GM19438 (cell line): ENCODE measurements at regions not wholly inside any gene's neighbourhood (a gene's known extent, or its start where the extent isn't known, plus 50 kb on each side); places are given as distances from the start of the nearest gene placed in this dataset.
"Not testable (repeated sequence)": the region's sequence is repeated elsewhere in the genome, so short reads cannot be mapped to it uniquely, and the experiment has no call there.

Experiments
- ATAC-seq: cut with Tn5 transposase; IDR thresholded peaks from one replicate; pipeline ENCODE4 v1.9.1; 2021; ENCODE audit warnings: low read depth; ENCODE audit not compliant: unreplicated experiment

DNA sequence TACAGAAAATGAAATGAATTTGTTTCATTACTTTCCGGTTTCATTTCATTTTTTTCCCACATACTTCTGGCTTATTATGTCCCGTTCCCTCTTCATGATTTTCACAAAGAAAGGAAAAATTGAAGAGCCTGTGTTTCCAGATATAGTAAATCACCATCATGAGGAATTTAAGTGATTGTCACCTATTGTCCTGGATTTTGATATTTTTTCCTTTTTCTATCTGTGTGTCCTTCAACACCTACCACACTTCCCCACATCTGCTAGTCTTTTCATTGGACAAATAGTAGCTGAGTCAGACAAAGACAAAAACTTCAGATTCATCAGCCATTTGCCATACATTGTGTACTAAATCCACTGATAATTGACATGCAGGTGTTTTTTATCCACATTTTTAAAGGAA is 258.2 kb upstream of the HSF2 start:
- ATAC-seq, result no peak

GRCh38 chr6:122143813-122144601 is 255.4 kb upstream of the HSF2 start:
- ATAC-seq, result no peak

GRCh38 chr6:122145246-122145645 is 254.2 kb upstream of the HSF2 start:
- ATAC-seq, result no peak

DNA sequence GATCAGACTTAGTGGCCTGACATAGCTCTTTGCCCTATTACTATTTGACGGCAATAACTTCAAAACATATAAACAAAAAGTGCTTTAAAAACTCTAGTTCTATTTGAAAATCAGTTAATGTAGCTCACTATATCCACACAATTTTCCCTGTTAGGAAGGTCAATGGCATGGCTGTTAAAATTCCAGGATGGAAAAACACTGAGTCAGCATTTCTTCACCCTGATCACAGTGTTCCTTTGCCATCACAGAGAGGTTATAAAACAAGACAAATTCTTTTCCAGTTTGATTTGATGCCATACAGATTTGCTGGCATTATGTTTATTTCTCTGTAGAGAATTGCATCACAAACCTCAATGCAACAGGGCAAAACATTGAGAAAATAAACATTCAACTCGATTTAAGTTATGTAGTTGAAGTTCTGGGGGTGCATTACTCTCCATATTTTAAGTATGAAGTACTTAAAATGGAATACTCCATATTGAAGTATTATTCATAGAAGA is 253.7 kb upstream of the HSF2 start:
- no peak for ATAC-seq

GRCh38 chr6:122147291-122147690 is 252.2 kb upstream of the HSF2 start:
- no peak for ATAC-seq

GRCh38 chr6:122151066-122151465 is 248.4 kb upstream of the HSF2 start:
- no peak for ATAC-seq

DNA sequence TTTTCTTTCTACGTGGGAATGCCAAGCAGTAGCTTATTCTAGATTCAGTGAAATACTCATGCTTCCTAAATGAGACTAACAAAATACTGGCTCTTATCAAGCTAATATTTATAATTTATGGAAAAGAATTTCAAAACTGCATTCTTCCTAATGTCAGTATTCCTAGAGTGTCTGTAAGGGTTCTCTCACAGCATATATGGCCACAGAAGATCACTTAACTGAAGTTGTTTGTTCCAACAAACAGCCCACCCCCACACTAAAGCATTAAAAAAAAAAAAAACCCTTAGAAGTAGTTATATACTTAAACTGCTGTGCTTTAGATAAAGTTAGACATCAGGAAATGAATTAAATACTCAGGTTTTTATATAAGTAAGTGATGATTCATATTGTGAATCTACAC is 247.7 kb upstream of the HSF2 start:
- no peak for ATAC-seq

GRCh38 chr6:122153557-122153956 is 245.9 kb upstream of the HSF2 start:
- no peak for ATAC-seq

DNA sequence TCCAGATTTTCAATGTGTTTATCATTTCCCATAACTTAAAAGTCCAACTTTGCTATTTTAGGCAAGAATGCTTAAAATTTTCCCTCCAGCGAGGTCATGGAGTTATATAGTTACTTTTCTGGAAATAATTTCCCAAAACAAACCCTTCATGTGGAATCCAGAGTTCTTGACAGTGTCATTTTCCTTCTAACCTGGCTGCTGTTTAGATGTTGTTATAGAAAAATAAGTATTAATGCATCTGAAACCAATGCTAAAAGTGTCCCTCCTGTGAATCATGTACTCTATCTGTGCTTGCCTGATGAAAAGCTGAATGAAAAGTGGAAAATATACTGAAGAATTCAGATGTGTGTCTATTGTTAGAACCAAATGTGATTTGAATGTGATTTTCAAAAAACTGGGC is 245.3 kb upstream of the HSF2 start:
- ATAC-seq, result no peak

- ATAC-seq, result no peak
Observed at GRCh38 chr6:122154912-122155575, 244.4 kb upstream of the HSF2 start.

DNA sequence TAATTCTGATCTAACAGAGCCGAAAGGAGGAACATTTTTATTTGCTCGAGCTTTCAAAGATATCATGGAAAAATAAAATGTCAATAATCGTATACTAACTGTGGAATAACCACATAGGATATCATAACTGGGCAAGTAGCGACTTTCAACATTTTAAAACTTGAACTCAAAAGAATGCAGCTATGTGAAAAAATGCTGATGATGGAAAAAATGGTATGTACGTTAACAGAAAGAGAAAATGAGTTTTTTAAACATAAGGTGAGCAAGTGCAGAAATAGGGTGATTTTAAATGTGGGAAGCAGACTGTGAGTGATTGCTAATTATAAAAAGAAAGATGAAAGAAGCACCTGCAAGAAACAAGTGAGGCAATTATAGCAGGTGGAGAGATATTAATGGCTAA is 238.3 kb upstream of the HSF2 start:
- no peak for ATAC-seq

- ATAC-seq, result no peak
Observed at GRCh38 chr6:122165014-122165413, 234.4 kb upstream of the HSF2 start.

DNA sequence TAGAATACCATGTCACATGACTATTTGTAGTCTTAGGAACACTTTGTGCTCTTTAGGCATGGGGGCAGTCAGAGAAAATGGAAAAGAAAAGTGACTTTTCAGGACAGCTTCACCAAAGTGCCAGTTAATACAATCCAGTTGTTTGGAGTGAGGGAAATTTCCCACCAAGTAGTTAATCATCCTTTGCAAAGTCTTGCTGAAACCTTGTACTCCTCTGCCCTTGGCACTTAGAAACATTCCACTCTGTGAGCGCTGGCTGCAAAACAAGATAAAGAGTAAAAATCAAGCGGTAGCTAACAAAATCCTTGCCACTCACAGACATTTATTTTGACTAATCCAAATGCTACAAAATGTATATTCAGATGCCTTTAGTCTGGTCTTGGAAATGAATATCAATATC is 229.2 kb upstream of the HSF2 start:
- no peak for ATAC-seq

- ATAC-seq, result no peak
Observed at GRCh38 chr6:122178988-122179387, 220.5 kb upstream of the HSF2 start.

DNA sequence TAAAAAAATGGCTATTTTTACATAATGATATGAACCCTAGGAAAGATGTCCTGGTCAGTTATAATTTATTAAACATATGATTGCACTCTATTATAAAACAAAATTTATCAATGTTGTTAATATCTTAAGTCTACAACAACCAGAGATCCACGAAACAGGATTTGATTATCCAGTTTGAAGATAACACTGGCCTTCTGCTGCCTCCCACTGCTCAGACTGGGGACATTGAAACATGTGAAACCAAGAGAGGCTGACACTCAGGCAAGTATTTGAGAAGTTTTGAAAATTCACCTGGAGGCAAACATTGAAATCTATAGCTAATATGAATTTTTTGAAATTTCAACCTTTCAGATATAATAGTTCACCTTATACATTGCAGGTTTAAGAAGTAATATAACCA is 219.3 kb upstream of the HSF2 start:
- ATAC-seq, result no peak

- no peak for ATAC-seq
Observed at GRCh38 chr6:122182061-122182460, 217.4 kb upstream of the HSF2 start.

GRCh38 chr6:122184401-122184827 is 215.0 kb upstream of the HSF2 start:
- no peak for ATAC-seq

- ATAC-seq, result not testable (repeated sequence)
Observed at GRCh38 chr6:122185458-122185857, 214.0 kb upstream of the HSF2 start.

- ATAC-seq, result no peak
Observed at GRCh38 chr6:122187186-122187585, 212.3 kb upstream of the HSF2 start.

GRCh38 chr6:122198922-122199321 is 200.5 kb upstream of the HSF2 start:
- ATAC-seq, result no peak

DNA sequence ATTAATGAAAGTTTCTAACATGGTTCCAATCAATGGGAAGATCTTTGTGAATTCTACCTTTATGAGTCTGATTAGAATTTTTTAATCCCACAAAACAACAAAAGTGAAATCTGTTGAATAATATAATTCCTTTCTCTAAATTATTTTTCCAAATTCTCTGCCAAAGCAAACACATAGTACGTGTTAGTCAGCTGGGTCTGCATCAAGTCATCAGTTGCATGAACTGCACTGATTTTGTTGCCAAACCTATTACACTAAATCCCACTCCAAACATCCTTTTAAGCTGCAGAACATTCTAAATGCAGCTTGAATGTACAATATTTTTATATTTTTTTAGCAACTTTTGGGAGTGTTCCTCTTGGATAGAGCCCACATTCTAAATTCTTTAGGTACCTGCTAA is 199.0 kb upstream of the HSF2 start:
- ATAC-seq, result no peak

DNA sequence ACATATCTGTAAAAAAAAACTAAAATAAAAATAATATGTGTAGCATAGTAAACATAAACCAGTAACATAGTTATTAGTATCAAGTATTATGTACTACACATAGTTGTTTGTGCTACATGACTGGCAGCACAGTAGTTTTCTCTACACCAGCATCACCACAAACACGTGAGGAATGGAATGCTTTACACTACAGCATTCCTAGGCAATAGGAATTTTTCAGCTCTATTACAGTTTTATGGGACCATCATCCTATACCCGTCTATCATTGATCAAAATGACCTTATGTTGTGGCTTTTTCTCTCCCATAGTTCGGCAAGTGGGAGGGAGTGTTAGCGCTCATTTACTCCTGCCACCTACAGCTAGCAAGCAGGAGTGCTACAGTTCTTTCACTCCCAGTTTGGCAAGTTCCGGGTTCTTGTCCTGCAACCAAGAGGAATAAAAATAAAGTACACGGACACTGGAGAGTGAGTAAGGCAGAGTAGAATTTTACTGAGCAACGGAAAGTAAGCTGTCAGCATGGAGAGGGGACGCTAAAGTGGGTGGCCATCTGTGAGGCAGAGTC is 196.8 kb upstream of the HSF2 start:
- ATAC-seq, result no peak
